ENCODE measurements at regions not wholly inside any gene's neighbourhood (a gene's known extent, or its start where the extent isn't known, plus 50 kb on each side); places are given as distances from the start of the nearest gene placed in this dataset.

GRCh38 chr6:14575961-14576360, 458.4 kb downstream of the CD83 start:
- no peaks in the 10 kb centered on the region for H3K27me3 ChIP-seq (replicated peaks; ENCODE audit: control insufficient read depth, insufficient read depth, low read length)
- H3K27ac Mint-ChIP-seq (ENCODE audit: unreplicated experiment): no peak overlapping the region
- no peaks in the 10 kb centered on the region for H3K36me3 ChIP-seq (ENCODE audit: control insufficient read depth, insufficient read depth, low read length)
- H3K4me3 Mint-ChIP-seq (ENCODE audit: unreplicated experiment): no peak overlapping the region
- no peak overlapping the region for H3K4me3 ChIP-seq (ENCODE audit: low read depth, low read length)
- POLR2A ChIA-PET: interaction anchor here (0.6 kb wide), 1 partner anchor 360 kb away, joined by 3 read pairs; no protein-coding TSS in a partner anchor
- H3K27me3 Mint-ChIP-seq (ENCODE audit: insufficient read depth, unreplicated experiment): peaks cover 2% of the 10 kb centered on the region
- H3K9me3 Mint-ChIP-seq (ENCODE audit: unreplicated experiment): no peaks in the 10 kb centered on the region
- TF ChIP-seq CTCF (IDR thresholded peaks at IDR 0.05; ENCODE audit: insufficient read depth in 1 of 2, low read depth in 1 of 2, low read length in 1 of 2, severe bottlenecking in 1 of 2, unreplicated experiment in 1 of 2): no peak
- no TSS peak for BruUV-seq (replicated peaks)
- CTCF ChIA-PET: no interaction called here
- intact Hi-C loops (cut with micrococcal nuclease; ENCODE audit: unreplicated experiment): no loop called here
- H3K36me3 Mint-ChIP-seq (ENCODE audit: insufficient read depth, unreplicated experiment): no peaks in the 10 kb centered on the region
- DNase-seq: no peak
- H3K4me1 ChIP-seq: no peaks in the 10 kb centered on the region; the same call in 1 of the 2 replicates
- no peaks in the 10 kb centered on the region for H3K9me3 ChIP-seq
- peaks cover 7% of the 10 kb centered on the region for H3K4me1 Mint-ChIP-seq (ENCODE audit: low read depth, unreplicated experiment)

- Histone ChIP-seq H3K36me3 (ENCODE audit: control insufficient read depth, insufficient read depth, low read length) (no peaks in the 10 kb centered on the region), H3K9me3 (no peaks in the 10 kb centered on the region), H3K27me3 (replicated peaks; ENCODE audit: control insufficient read depth, insufficient read depth, low read length) (no peaks in the 10 kb centered on the region), H3K4me3 (ENCODE audit: low read depth, low read length) (no peak overlapping the region), H3K4me1 (no peaks in the 10 kb centered on the region)
- Mint-ChIP-seq H3K4me3 (ENCODE audit: unreplicated experiment) (no peak overlapping the region), H3K9me3 (ENCODE audit: unreplicated experiment) (no peaks in the 10 kb centered on the region), H3K27me3 (ENCODE audit: insufficient read depth, unreplicated experiment) (peaks cover 2% of the 10 kb centered on the region), H3K27ac (ENCODE audit: unreplicated experiment) (no peak overlapping the region), H3K4me1 (ENCODE audit: low read depth, unreplicated experiment) (no peaks in the 10 kb centered on the region), H3K36me3 (ENCODE audit: insufficient read depth, unreplicated experiment) (no peaks in the 10 kb centered on the region)
- DNase-seq: no peak
- ChIA-PET POLR2A (no interaction called here), CTCF (no interaction called here)
- no TSS peak for BruUV-seq (replicated peaks)
- TF ChIP-seq CTCF (IDR thresholded peaks at IDR 0.05; ENCODE audit: insufficient read depth in 1 of 2, low read depth in 1 of 2, low read length in 1 of 2, severe bottlenecking in 1 of 2, unreplicated experiment in 1 of 2): no peak
- intact Hi-C loops (cut with micrococcal nuclease; ENCODE audit: unreplicated experiment): no loop called here
These were observed 461.4 kb downstream of the CD83 start for GRCh38 chr6:14578994-14579393.

- Mint-ChIP-seq H3K4me3 (ENCODE audit: unreplicated experiment) (no peak overlapping the region), H3K4me1 (ENCODE audit: low read depth, unreplicated experiment) (no peaks in the 10 kb centered on the region), H3K9me3 (ENCODE audit: unreplicated experiment) (no peaks in the 10 kb centered on the region), H3K27ac (ENCODE audit: unreplicated experiment) (no peak overlapping the region), H3K27me3 (ENCODE audit: insufficient read depth, unreplicated experiment) (no peaks in the 10 kb centered on the region), H3K36me3 (ENCODE audit: insufficient read depth, unreplicated experiment) (no peaks in the 10 kb centered on the region)
- intact Hi-C loops (cut with micrococcal nuclease; ENCODE audit: unreplicated experiment): no loop called here
- CTCF ChIA-PET: no interaction called here
- H3K36me3 ChIP-seq (ENCODE audit: control insufficient read depth, insufficient read depth, low read length): no peaks in the 10 kb centered on the region
- H3K4me3 ChIP-seq (ENCODE audit: low read depth, low read length): no peak overlapping the region
- POLR2A ChIA-PET: no interaction called here
- BruUV-seq (replicated peaks): no TSS peak
- H3K9me3 ChIP-seq: no peaks in the 10 kb centered on the region
- no peak for TF ChIP-seq CTCF (IDR thresholded peaks at IDR 0.05; ENCODE audit: insufficient read depth in 1 of 2, low read depth in 1 of 2, low read length in 1 of 2, severe bottlenecking in 1 of 2, unreplicated experiment in 1 of 2)
- no peak for DNase-seq
- H3K27me3 ChIP-seq (replicated peaks; ENCODE audit: control insufficient read depth, insufficient read depth, low read length): no peaks in the 10 kb centered on the region
- H3K4me1 ChIP-seq: no peaks in the 10 kb centered on the region
These were observed 465.2 kb downstream of the CD83 start for GRCh38 chr6:14582749-14583148.

Data from Caco-2 (cell line).